Psoas muscle (tissue), 7 donors: ENCODE measurements at regions not wholly inside any gene's neighbourhood (a gene's known extent, or its start where the extent isn't known, plus 50 kb on each side); places are given as distances from the start of the nearest gene placed in this dataset.

ENCODE experiments used
- ATAC-seq, 4 donors: fragments of 200-7000 bp; cut with Tn5 transposase; one replicate each; pipeline ENCODE4 v1.9.1; 2020; ENCODE audit warnings: moderate library complexity in 3 of 4, mild to moderate bottlenecking in 2 of 4
- DNase-seq, 2 donors: peaks; one replicate each; pipeline ENCODE4 v3.0.0-alpha.2; 2020
- H3K27ac ChIP-seq: fragments of 200-600 bp; one replicate; pipeline ENCODE4 v1.8.0; 2022
- H3K27me3 ChIP-seq, 3 donors: fragments of 200-600 bp in 1 of 3; one replicate each; pipeline versions ENCODE4 v1.6.1 to v1.8.0; 2013 to 2022; ENCODE audit warnings: low read length in 2 of 3, mild to moderate bottlenecking in 2 of 3, moderate library complexity in 1 of 3; ENCODE audit not compliant: insufficient read depth in 3 of 3
- H3K36me3 ChIP-seq, 2 donors: fragments of 200-600 bp in 1 of 2; one replicate each; pipeline versions ENCODE4 v1.6.1 to v1.8.0; 2013 to 2022; ENCODE audit warnings: low read depth in 1 of 2, mild to moderate bottlenecking in 1 of 2, moderate library complexity in 1 of 2; ENCODE audit not compliant: insufficient read depth in 1 of 2
- H3K4me1 ChIP-seq: fragments of 200-600 bp; one replicate; pipeline ENCODE4 v1.8.0; 2022
- H3K4me3 ChIP-seq: fragments of 200-600 bp; one replicate; pipeline ENCODE4 v1.8.0; 2022; ENCODE audit warnings: mild to moderate bottlenecking
- H3K9me3 ChIP-seq: fragments of 200-600 bp; one replicate; pipeline ENCODE4 v1.8.0; 2022
- WGBS, 3 donors: extraction: QIAGEN DNeasy Blood & Tissue Kit; methylation state at CpG; one replicate each; pipeline versions ENCODE4 v1.1.6 to v1.1.7; 2013; 5-methylcytosine and 5-hydroxymethylcytosine counted together
- intact Hi-C, 2 donors: fragments of 100-400 bp; cut with DNase I; formaldehyde crosslinking; loops; one replicate each; pipeline versions ENCODE4 v1.11.0 to v1.14.2; 2022
- TF ChIP-seq, protein P1 (sequence below): fragments of 200-600 bp; IDR thresholded peaks from one replicate; pipeline ENCODE4 v1.8.0; 2022; ENCODE audit warnings: antibody characterized with exemption
- donor health status: healthy with polysubstance abuse.
- donor health status: DM: no; HTN: no; CAD: no; lungs with moderate emphysema.
- donor health status: Bipolar disorder and iron deficiency.
- donor health status: healthy.
- donor health status: DM: yes; HTN: yes; CAD: no.
- donor health status: DM: no; HTN: no; CAD: no.
- donor health status: DM: yes; HTN: yes; CAD: no.

DNA sequence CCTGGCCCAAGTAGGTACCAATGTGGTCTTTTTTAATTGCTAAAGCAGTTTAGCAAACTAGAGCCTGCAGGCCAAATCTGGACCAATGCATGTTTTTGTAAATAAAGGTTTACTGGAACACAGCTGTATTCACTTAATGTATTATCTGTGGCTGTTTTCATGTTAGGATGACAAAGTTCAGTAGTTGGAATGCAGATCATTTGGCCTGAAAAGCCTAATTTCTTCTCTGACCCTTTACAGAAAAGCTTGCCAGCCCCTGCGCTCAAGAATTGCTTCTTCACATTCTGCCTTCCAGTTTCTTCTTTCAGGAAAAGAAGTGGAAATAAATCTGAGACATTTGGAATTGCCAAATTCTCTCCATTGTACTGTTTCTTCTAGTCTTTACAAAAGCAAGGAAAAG is 90.0 kb upstream of the MC3R start:
- no peaks in the 10 kb centered on the region for H3K27me3 ChIP-seq
- no peak for ATAC-seq
- H3K36me3 ChIP-seq, result no peaks in the 10 kb centered on the region
- TF ChIP-seq, protein P1, sequence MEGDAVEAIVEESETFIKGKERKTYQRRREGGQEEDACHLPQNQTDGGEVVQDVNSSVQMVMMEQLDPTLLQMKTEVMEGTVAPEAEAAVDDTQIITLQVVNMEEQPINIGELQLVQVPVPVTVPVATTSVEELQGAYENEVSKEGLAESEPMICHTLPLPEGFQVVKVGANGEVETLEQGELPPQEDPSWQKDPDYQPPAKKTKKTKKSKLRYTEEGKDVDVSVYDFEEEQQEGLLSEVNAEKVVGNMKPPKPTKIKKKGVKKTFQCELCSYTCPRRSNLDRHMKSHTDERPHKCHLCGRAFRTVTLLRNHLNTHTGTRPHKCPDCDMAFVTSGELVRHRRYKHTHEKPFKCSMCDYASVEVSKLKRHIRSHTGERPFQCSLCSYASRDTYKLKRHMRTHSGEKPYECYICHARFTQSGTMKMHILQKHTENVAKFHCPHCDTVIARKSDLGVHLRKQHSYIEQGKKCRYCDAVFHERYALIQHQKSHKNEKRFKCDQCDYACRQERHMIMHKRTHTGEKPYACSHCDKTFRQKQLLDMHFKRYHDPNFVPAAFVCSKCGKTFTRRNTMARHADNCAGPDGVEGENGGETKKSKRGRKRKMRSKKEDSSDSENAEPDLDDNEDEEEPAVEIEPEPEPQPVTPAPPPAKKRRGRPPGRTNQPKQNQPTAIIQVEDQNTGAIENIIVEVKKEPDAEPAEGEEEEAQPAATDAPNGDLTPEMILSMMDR, result no peak
- H3K9me3 ChIP-seq, result no peaks in the 10 kb centered on the region
- WGBS, 3 donors, result 41 to 65% (median 44%) methylated on average over 1 of the region's 1 CpG
- H3K4me3 ChIP-seq, result no peak overlapping the region
- intact Hi-C loops, result no loop called here
- H3K27ac ChIP-seq, result no peak overlapping the region
- no peak for DNase-seq
- no peaks in the 10 kb centered on the region for H3K4me1 ChIP-seq

DNA sequence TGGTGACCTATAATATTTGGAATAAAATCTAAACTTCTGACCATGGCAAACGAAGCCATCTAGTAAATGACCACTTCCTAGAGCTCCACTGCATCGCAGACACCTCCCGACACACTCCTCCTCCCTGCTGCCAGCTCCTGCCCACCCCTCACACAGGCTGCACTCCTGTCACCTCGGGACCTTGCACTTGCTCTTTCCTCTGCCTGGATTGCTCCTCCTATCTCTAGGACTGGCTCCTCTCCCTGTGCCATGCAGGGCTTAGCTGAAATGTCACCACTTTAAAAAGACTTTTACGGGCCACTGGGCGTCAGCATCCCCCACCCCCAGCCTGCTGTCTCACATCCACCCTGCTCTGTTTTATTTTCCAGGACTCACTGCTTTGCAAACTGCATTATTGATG is 87.6 kb upstream of the MC3R start:
- no peak for ATAC-seq
- Histone ChIP-seq H3K27me3 (no peaks in the 10 kb centered on the region), H3K4me3 (no peak overlapping the region), H3K36me3 (no peaks in the 10 kb centered on the region), H3K27ac (no peak overlapping the region), H3K9me3 (no peaks in the 10 kb centered on the region), H3K4me1 (no peaks in the 10 kb centered on the region)
- intact Hi-C loops, result loop anchor here in 1 of 2 donors (10.0 kb wide), 1 partner anchor 64 kb away; no protein-coding TSS in a partner anchor
- no peak for DNase-seq
- TF ChIP-seq, protein P1, result no peak
- WGBS, 3 donors, result 38 to 43% (median 42%) methylated on average over 5 of the region's 6 CpGs

DNA sequence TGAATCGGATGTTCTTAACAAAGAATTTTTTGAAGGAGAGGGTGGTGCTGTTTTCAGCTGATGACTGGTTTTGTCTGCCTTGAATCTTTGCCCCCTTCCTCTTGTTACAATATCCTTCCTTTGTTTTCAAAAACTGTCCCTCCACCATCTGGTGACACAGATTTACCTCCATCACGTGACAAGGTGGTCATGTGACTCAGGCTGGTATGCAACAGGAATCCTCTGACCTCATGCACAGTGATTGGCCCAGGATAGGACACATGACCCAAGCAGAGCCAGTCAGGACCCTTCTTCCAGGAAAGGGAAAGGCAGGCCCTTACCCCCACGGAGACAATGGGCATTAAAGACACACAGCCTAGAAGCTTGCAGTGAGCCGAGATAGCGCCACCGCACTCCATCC is 84.7 kb upstream of the MC3R start:
- H3K36me3 ChIP-seq, result no peaks in the 10 kb centered on the region
- no peaks in the 10 kb centered on the region for H3K27me3 ChIP-seq
- no peaks in the 10 kb centered on the region for H3K4me1 ChIP-seq
- DNase-seq, result no peak
- WGBS, 3 donors, result 63 to 64% (median 63%) methylated on average over 6 of the region's 6 CpGs
- no peaks in the 10 kb centered on the region for H3K9me3 ChIP-seq
- no peak overlapping the region for H3K4me3 ChIP-seq
- ATAC-seq, result no peak
- no peak overlapping the region for H3K27ac ChIP-seq
- intact Hi-C loops, result loop anchor here in 1 of 2 donors (10.0 kb wide), 1 partner anchor 61 kb away; no protein-coding TSS in a partner anchor
- TF ChIP-seq, protein P1, result no peak

DNA sequence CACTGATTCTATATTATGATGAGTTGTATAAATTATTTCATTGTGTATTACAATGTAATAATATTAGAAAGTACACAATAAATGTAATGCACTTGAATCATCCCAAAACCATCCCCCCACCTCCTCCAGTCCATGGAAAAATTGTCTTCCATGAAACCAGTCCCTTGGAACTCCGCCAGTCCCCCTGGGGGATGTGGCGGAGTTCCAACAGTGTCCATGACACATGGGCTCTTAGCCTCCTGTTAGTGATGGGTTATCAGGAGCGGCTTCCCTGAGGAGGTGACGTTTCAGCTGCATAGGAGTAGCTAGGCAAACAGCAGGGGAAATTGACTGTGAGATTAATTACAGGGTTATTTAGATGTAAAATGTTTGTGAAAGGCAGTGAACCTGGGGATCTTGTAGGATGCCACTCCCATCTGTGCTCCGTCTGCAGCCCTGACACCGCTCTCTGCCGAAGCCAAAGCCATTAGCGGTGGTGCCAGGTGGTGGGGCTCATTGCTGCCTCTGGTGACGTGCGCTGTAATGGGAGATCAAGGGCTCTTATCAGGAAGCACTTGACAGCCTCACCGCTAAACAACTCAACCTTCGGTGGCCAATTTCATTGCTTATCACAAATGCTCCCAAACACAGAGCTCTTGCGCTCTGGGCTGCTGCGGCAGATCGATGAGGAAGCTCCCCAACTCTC is 81.6 kb upstream of the MC3R start:
- Histone ChIP-seq H3K36me3 (no peaks in the 10 kb centered on the region), H3K4me1 (no peaks in the 10 kb centered on the region), H3K4me3 (no peak overlapping the region), H3K27me3 (no peaks in the 10 kb centered on the region), H3K9me3 (no peaks in the 10 kb centered on the region), H3K27ac (no peak overlapping the region)
- intact Hi-C loops, result loop anchor here in 1 of 2 donors (10.0 kb wide), 1 partner anchor 58 kb away; no protein-coding TSS in a partner anchor
- TF ChIP-seq, protein P1, result no peak
- DNase-seq (no peak), ATAC-seq (no peak)
- WGBS, 3 donors, result 85% methylated on average over 15 of the region's 15 CpGs
